RWPE2 (cell line): ENCODE measurements at regions not wholly inside any gene's neighbourhood (a gene's known extent, or its start where the extent isn't known, plus 50 kb on each side); places are given as distances from the start of the nearest gene placed in this dataset.
"Not testable (repeated sequence)": the region's sequence is repeated elsewhere in the genome, so short reads cannot be mapped to it uniquely, and the experiment has no call there.

Source experiments
- ATAC-seq: fragments of 200-7000 bp; cut with Tn5 transposase; 3 replicates; pipeline ENCODE4 v1.9.1; 2021; ENCODE audit warnings: low read depth
- DNase-seq: peaks from one replicate; pipeline ENCODE4 v3.0.0-alpha.2; 2020; ENCODE audit warnings: low spot score
- H3K27ac ChIP-seq: fragments of 450-650 bp; 2 replicates; pipeline ENCODE4 v1.5.1; 2017; ENCODE audit warnings: mild to moderate bottlenecking; ENCODE audit not compliant: poor library complexity, severe bottlenecking
- H3K27me3 ChIP-seq: fragments of 250-450 bp; sonication (Bioruptor Pico); 2 replicates; pipeline ENCODE4 v1.5.1; 2021; ENCODE audit warnings: mild to moderate bottlenecking, moderate library complexity; ENCODE audit not compliant: insufficient read depth, poor library complexity, severe bottlenecking
- H3K36me3 ChIP-seq: fragments of 250-450 bp; sonication (Bioruptor Pico); 2 replicates; pipeline ENCODE4 v1.5.1; 2020; ENCODE audit warnings: low read depth, mild to moderate bottlenecking, moderate library complexity
- H3K4me1 ChIP-seq: fragments of 250-450 bp; sonication (Bioruptor Pico); 2 replicates; pipeline ENCODE4 v1.5.1; 2021; ENCODE audit warnings: mild to moderate bottlenecking, moderate library complexity; ENCODE audit not compliant: insufficient read depth, poor library complexity, severe bottlenecking
- H3K4me3 ChIP-seq: fragments of 250-450 bp; sonication (Bioruptor Pico); 2 replicates; pipeline ENCODE4 v1.5.1; 2021; ENCODE audit warnings: mild to moderate bottlenecking, moderate library complexity; ENCODE audit not compliant: severe bottlenecking
- H3K9me3 ChIP-seq: fragments of 250-450 bp; sonication (Bioruptor Pico); 2 replicates; pipeline ENCODE4 v1.5.1; 2021; ENCODE audit warnings: mild to moderate bottlenecking, moderate library complexity; ENCODE audit not compliant: severe bottlenecking
- CTCF ChIP-seq: fragments of 450-650 bp; IDR thresholded peaks from one replicate; pipeline ENCODE4 v1.5.1; 2017; ENCODE audit warnings: mild to moderate bottlenecking, moderate library complexity; ENCODE audit not compliant: poor library complexity, severe bottlenecking

GRCh38 chr13:46472384-46472783 is 80.6 kb upstream of the LRCH1 start:
- H3K4me3 ChIP-seq: no peak overlapping the region
- no peaks in the 10 kb centered on the region for H3K27me3 ChIP-seq
- ATAC-seq (no peak), DNase-seq (no peak)
- TF ChIP-seq CTCF: no peak
- H3K36me3 ChIP-seq: no peaks in the 10 kb centered on the region
- peaks cover 6% of the 10 kb centered on the region for H3K4me1 ChIP-seq
- no peaks in the 10 kb centered on the region for H3K9me3 ChIP-seq
- no peak overlapping the region for H3K27ac ChIP-seq

GRCh38 chr13:46469699-46470098 is 82.6 kb upstream of the RUBCNL start:
- DNase-seq, H3K27ac ChIP-seq, ATAC-seq: not testable (repeated sequence)

GRCh38 chr13:46468570-46469463 is 81.8 kb upstream of the RUBCNL start:
- Histone ChIP-seq H3K36me3 (no peaks in the 10 kb centered on the region), H3K4me1 (peaks cover 6% of the 10 kb centered on the region), H3K27ac (no peak overlapping the region), H3K9me3 (no peaks in the 10 kb centered on the region), H3K4me3 (no peak overlapping the region), H3K27me3 (no peaks in the 10 kb centered on the region)
- no peak; the same call in 2 of the 3 replicates for ATAC-seq
- no peak for DNase-seq
- TF ChIP-seq CTCF: no peak

More at GRCh38 chr13:46469699-46470098, 82.6 kb upstream of the RUBCNL start:
- not testable (repeated sequence) for H3K36me3 ChIP-seq, H3K4me3 ChIP-seq, H3K9me3 ChIP-seq, H3K27me3 ChIP-seq, H3K4me1 ChIP-seq

GRCh38 chr13:46467694-46468093 is 80.6 kb upstream of the RUBCNL start:
- not testable (repeated sequence) for H3K27ac ChIP-seq, H3K4me1 ChIP-seq, DNase-seq

GRCh38 chr13:46466074-46466473 is 79.0 kb upstream of the RUBCNL start:
- not testable (repeated sequence) for ATAC-seq

More at GRCh38 chr13:46467694-46468093, 80.6 kb upstream of the RUBCNL start:
- H3K27me3 ChIP-seq, ATAC-seq, H3K4me3 ChIP-seq, H3K9me3 ChIP-seq, H3K36me3 ChIP-seq: not testable (repeated sequence)

GRCh38 chr13:46463719-46464118 is 76.7 kb upstream of the RUBCNL start:
- ATAC-seq (no peak), DNase-seq (no peak)
- no peak for TF ChIP-seq CTCF

More at GRCh38 chr13:46466074-46466473, 79.0 kb upstream of the RUBCNL start:
- H3K36me3 ChIP-seq, H3K27me3 ChIP-seq, H3K4me1 ChIP-seq, H3K9me3 ChIP-seq, H3K27ac ChIP-seq, DNase-seq, H3K4me3 ChIP-seq: not testable (repeated sequence)

GRCh38 chr13:46460223-46460622 is 73.2 kb upstream of the RUBCNL start:
- H3K9me3 ChIP-seq, H3K36me3 ChIP-seq, H3K27ac ChIP-seq, H3K27me3 ChIP-seq, ATAC-seq, H3K4me1 ChIP-seq, DNase-seq, H3K4me3 ChIP-seq: not testable (repeated sequence)

More at GRCh38 chr13:46463719-46464118, 76.7 kb upstream of the RUBCNL start:
- Histone ChIP-seq H3K27ac (no peak overlapping the region), H3K4me3 (no peak overlapping the region), H3K4me1 (no peaks in the 10 kb centered on the region), H3K36me3 (no peaks in the 10 kb centered on the region), H3K27me3 (no peaks in the 10 kb centered on the region), H3K9me3 (no peaks in the 10 kb centered on the region)

- ATAC-seq, H3K27ac ChIP-seq, H3K4me3 ChIP-seq, H3K9me3 ChIP-seq, DNase-seq, H3K4me1 ChIP-seq, H3K36me3 ChIP-seq, H3K27me3 ChIP-seq: not testable (repeated sequence)
Measured at GRCh38 chr13:46457255-46457654, 70.2 kb upstream of the RUBCNL start.
